A673 (cell line): ENCODE measurements at regions not wholly inside any gene's neighbourhood (a gene's known extent, or its start where the extent isn't known, plus 50 kb on each side); places are given as distances from the start of the nearest gene placed in this dataset.
"Not testable (repeated sequence)": the region's sequence is repeated elsewhere in the genome, so short reads cannot be mapped to it uniquely, and the experiment has no call there.

Source experiments
- BruUV-seq: library from RNA; stranded (reverse); fragments of 400-500 nt; replicated peaks from 2 replicates; lab custom pipeline; 2021; lab: Mats Ljungman, UMichigan
- CTCF ChIA-PET: fragments of 300-600 bp; sonication (Branson Sonifier 250); formaldehyde crosslinking; loops from one replicate; lab custom pipeline; 2022; ENCODE audit warnings: antibody characterized with exemption; lab: Charles Lee
- POLR2A ChIA-PET: fragments of 300-600 bp; sonication (Branson Sonifier 250); formaldehyde crosslinking; loops from one replicate; lab custom pipeline; 2022; ENCODE audit warnings: antibody characterized with exemption; ENCODE audit not compliant: low non-redundant PET; lab: Charles Lee
- DNase-seq: peaks from one replicate; pipeline ENCODE4 v3.0.0-alpha.2; 2015; ENCODE audit warnings: low spot score
- H3K27ac ChIP-seq: fragments of 200-600 bp; sonication (generic); 2 replicates; pipeline ENCODE4 v1.5.1; 2016; ENCODE audit warnings: mixed run types, low read depth, mild to moderate bottlenecking, mixed read lengths, antibody characterized with exemption, low read length; ENCODE audit not compliant: poor library complexity, severe bottlenecking
- H3K27me3 ChIP-seq: fragments of 200-600 bp; sonication (generic); replicated peaks from 2 replicates; pipeline ENCODE4 v1.6.1; 2017; ENCODE audit warnings: mixed run types, low read depth, mild to moderate bottlenecking, mixed read lengths, antibody characterized with exemption, low read length; ENCODE audit not compliant: insufficient read depth, poor library complexity
- H3K36me3 ChIP-seq: fragments of 200-600 bp; sonication (generic); 2 replicates; pipeline ENCODE4 v1.6.1; 2016; ENCODE audit warnings: mixed run types, mild to moderate bottlenecking, mixed read lengths, antibody characterized with exemption, low read length; ENCODE audit not compliant: insufficient read depth, poor library complexity, severe bottlenecking
- H3K4me1 ChIP-seq: fragments of 200-600 bp; sonication (generic); 2 replicates; pipeline ENCODE4 v1.6.1; 2017; ENCODE audit warnings: mixed run types, mild to moderate bottlenecking, mixed read lengths, antibody characterized with exemption, low read length; ENCODE audit not compliant: insufficient read depth, poor library complexity, severe bottlenecking
- H3K4me3 ChIP-seq: fragments of 200-600 bp; sonication (generic); 2 replicates; pipeline ENCODE4 v1.5.1; 2016; ENCODE audit warnings: low read depth, mixed run types, mild to moderate bottlenecking, mixed read lengths, low read length; ENCODE audit not compliant: poor library complexity, severe bottlenecking
- H3K9me3 ChIP-seq: fragments of 200-600 bp; sonication (generic); 2 replicates; pipeline ENCODE4 v1.6.1; 2016; ENCODE audit warnings: mixed run types, low read depth, mild to moderate bottlenecking, mixed read lengths, antibody characterized with exemption, low read length; ENCODE audit not compliant: poor library complexity, severe bottlenecking
- CTCF ChIP-seq: fragments of 300-800, 200-600 bp; sonication (generic); conservative IDR thresholded peaks from 2 replicates; pipeline ENCODE4 v1.5.1; 2017; ENCODE audit warnings: low read depth, mild to moderate bottlenecking, antibody characterized with exemption, low read length, moderate library complexity, mixed read lengths
- EZH2 ChIP-seq: fragments of 200-600 bp; sonication (generic); IDR thresholded peaks from 2 replicates; pipeline ENCODE4 v1.6.1; 2017; ENCODE audit warnings: borderline replicate concordance, low read depth, mild to moderate bottlenecking, mixed read lengths, antibody characterized with exemption, low read length; ENCODE audit not compliant: poor library complexity, severe bottlenecking
- intact Hi-C: fragments of 100-400 bp; cut with micrococcal nuclease; formaldehyde crosslinking; loops from one replicate; pipeline ENCODE4 v1.10.0; 2022; ENCODE audit not compliant: unreplicated experiment

DNA sequence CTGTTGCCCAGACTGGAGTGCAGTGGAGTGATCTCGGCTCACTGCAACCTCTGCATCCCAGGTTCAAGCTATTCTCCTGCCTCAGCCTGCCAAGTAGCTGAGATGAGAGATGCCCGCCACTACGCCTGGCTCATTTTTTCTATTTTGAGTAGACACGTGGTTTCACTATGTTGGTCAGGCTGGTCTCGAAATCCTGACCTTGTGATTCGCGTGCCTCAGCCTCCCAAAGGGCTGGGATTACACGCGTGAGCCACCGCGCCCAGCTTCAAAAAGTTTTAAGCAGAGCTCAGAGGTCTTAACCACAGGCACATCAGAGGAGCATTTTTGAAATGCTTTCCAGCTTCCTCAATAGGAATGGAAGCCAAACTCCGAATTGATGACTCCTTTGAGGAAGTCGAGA lies 291.2 kb upstream of the FRG2C start:
- H3K36me3 ChIP-seq, BruUV-seq, H3K4me1 ChIP-seq, H3K27ac ChIP-seq, H3K9me3 ChIP-seq, H3K27me3 ChIP-seq, H3K4me3 ChIP-seq, DNase-seq, POLR2A ChIA-PET, intact Hi-C loops, CTCF ChIA-PET: not testable (repeated sequence)

- intact Hi-C loops, H3K36me3 ChIP-seq, H3K4me1 ChIP-seq, DNase-seq, H3K9me3 ChIP-seq, BruUV-seq, H3K27me3 ChIP-seq, POLR2A ChIA-PET, H3K27ac ChIP-seq, CTCF ChIA-PET, H3K4me3 ChIP-seq: not testable (repeated sequence)
These were observed 284.3 kb upstream of the FRG2C start for GRCh38 chr3:75379840-75380239.

GRCh38 chr3:75380276-75380771 lies 283.8 kb upstream of the FRG2C start:
- intact Hi-C loops: no loop called here
- BruUV-seq: no TSS peak
- Histone ChIP-seq H3K36me3 (no peaks in the 10 kb centered on the region), H3K9me3 (no peaks in the 10 kb centered on the region), H3K4me3 (no peak overlapping the region), H3K4me1 (no peaks in the 10 kb centered on the region), H3K27ac (no peak overlapping the region), H3K27me3 (no peaks in the 10 kb centered on the region)
- ChIA-PET CTCF (no interaction called here), POLR2A (no interaction called here)
- TF ChIP-seq CTCF: no peak
- no peak for TF ChIP-seq EZH2
- DNase-seq: no peak

DNA sequence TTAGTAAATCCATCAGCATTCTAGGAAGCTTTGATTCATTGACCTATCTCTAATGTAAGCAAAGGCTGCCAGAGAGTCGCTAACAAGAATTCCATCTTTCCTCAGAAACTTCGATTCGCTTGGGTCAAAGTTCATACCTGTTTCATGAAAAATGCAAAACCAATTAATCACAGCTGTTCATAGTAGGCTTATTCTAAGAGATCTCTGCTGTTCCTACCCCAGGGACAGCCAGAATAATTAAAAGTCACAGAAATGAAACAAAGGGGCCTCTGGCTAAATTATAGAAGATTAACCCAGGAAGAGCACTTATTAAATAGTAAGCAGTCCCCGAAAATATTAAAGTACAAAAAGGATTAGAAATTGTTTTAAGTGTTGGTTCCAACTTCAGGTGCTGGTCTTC lies 280.1 kb upstream of the FRG2C start:
- H3K27ac ChIP-seq, H3K9me3 ChIP-seq, H3K4me1 ChIP-seq, H3K27me3 ChIP-seq, CTCF ChIA-PET, intact Hi-C loops, DNase-seq, H3K4me3 ChIP-seq, BruUV-seq, H3K36me3 ChIP-seq, POLR2A ChIA-PET: not testable (repeated sequence)

- H3K27me3 ChIP-seq, H3K36me3 ChIP-seq, BruUV-seq, CTCF ChIA-PET, H3K27ac ChIP-seq, intact Hi-C loops, H3K9me3 ChIP-seq, POLR2A ChIA-PET, H3K4me1 ChIP-seq, DNase-seq, H3K4me3 ChIP-seq: not testable (repeated sequence)
These were observed 275.5 kb upstream of the FRG2C start for GRCh38 chr3:75388486-75389124.

GRCh38 chr3:75393288-75393694 lies 270.8 kb upstream of the FRG2C start:
- H3K27ac ChIP-seq, H3K9me3 ChIP-seq, CTCF ChIA-PET, H3K27me3 ChIP-seq, H3K4me3 ChIP-seq, H3K4me1 ChIP-seq, POLR2A ChIA-PET, DNase-seq, intact Hi-C loops, BruUV-seq, H3K36me3 ChIP-seq: not testable (repeated sequence)

DNA sequence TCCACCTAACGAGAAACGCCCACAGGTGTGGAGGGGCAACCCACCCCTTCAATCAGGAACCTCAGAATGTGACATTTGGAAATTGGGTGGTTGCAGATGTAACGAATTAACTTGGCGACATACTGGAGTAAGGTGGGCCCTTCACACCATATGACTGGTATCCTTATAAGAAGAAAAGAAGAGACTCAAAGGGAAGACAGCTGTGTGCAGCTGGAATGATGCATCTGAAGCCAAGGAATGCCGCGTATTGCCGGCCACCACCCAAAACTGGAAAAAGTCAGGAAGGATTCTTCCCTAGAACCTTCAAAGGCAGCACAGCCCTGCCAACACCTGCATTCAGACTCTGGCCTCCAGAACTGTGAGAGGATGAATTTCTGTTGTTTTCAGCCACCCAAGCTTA lies 270.0 kb upstream of the FRG2C start:
- H3K4me3 ChIP-seq, H3K4me1 ChIP-seq, BruUV-seq, H3K36me3 ChIP-seq, CTCF ChIA-PET, POLR2A ChIA-PET, H3K27me3 ChIP-seq, H3K27ac ChIP-seq, DNase-seq, intact Hi-C loops, H3K9me3 ChIP-seq: not testable (repeated sequence)
